OCI-LY3 (cell line): ENCODE measurements at regions not wholly inside any gene's neighbourhood (a gene's known extent, or its start where the extent isn't known, plus 50 kb on each side); places are given as distances from the start of the nearest gene placed in this dataset.
"Not testable (repeated sequence)": the region's sequence is repeated elsewhere in the genome, so short reads cannot be mapped to it uniquely, and the experiment has no call there.

Experiments
- H2AFZ ChIP-seq: fragments of 200-600, 300-600 bp; shearing (Covaris generic); 2 replicates; pipeline ENCODE4 v1.6.0; 2014; ENCODE audit warnings: antibody characterized with exemption, low read depth, low read length
- H3K27ac ChIP-seq: fragments of 200-600, 300-600 bp; sonication (generic); 2 replicates; pipeline ENCODE4 v1.5.1; 2014; ENCODE audit warnings: mild to moderate bottlenecking, low read length, moderate library complexity, mixed read lengths
- H3K27me3 ChIP-seq: fragments of 200-600, 300-600 bp; sonication (generic); 2 replicates; pipeline ENCODE4 v1.6.1; 2014; ENCODE audit warnings: low read depth, low read length, mixed read lengths
- H3K36me3 ChIP-seq: fragments of 200-600, 300-600 bp; sonication (generic); replicated peaks from 2 replicates; pipeline ENCODE3; 2014; ENCODE audit warnings: low read depth, low read length, mixed read lengths
- H3K4me1 ChIP-seq: fragments of 300-600, 200-600 bp; sonication (generic); 2 replicates; pipeline ENCODE4 v1.6.1; 2014; ENCODE audit warnings: low read length, mixed read lengths
- H3K4me2 ChIP-seq: fragments of 200-600, 300-600 bp; sonication (generic); 2 replicates; pipeline ENCODE4 v1.6.1; 2014; ENCODE audit warnings: low read length, mixed read lengths
- H3K4me3 ChIP-seq: fragments of 300-600, 200-600 bp; sonication (generic); 2 replicates; pipeline ENCODE4 v1.5.1; 2014; ENCODE audit warnings: antibody characterized with exemption, mild to moderate bottlenecking, low read length, moderate library complexity
- H3K79me2 ChIP-seq: fragments of 300-600, 200-600 bp; shearing (Covaris generic); 2 replicates; pipeline ENCODE4 v1.6.1; 2014; ENCODE audit warnings: mild to moderate bottlenecking, low read length, mixed read lengths
- H3K9ac ChIP-seq: fragments of 300-600, 200-600 bp; shearing (Covaris generic); 2 replicates; pipeline ENCODE4 v1.6.0; 2014; ENCODE audit warnings: mild to moderate bottlenecking, low read length, moderate library complexity
- H3K9me3 ChIP-seq: fragments of 200-600, 300-600 bp; shearing (Covaris generic); 2 replicates; pipeline ENCODE4 v1.6.1; 2014; ENCODE audit warnings: low read length, mixed read lengths; ENCODE audit not compliant: insufficient read depth
- H4K20me1 ChIP-seq: fragments of 200-600, 300-600 bp; sonication (generic); 2 replicates; pipeline ENCODE4 v1.6.1; 2016; ENCODE audit warnings: low read length, mixed read lengths; ENCODE audit not compliant: insufficient read depth
- CTCF ChIP-seq: fragments of 200-600, 300-600 bp; sonication (generic); IDR thresholded peaks from 2 replicates; pipeline ENCODE4 v1.5.1; 2014; ENCODE audit warnings: antibody characterized with exemption, low read length, low read depth
- EZH2phosphoT487 ChIP-seq: fragments of 200-600 bp; shearing (Covaris generic); IDR thresholded peaks from 2 replicates; pipeline ENCODE4 v1.6.1; 2018; ENCODE audit warnings: antibody characterized with exemption, mixed run types, low read depth

DNA sequence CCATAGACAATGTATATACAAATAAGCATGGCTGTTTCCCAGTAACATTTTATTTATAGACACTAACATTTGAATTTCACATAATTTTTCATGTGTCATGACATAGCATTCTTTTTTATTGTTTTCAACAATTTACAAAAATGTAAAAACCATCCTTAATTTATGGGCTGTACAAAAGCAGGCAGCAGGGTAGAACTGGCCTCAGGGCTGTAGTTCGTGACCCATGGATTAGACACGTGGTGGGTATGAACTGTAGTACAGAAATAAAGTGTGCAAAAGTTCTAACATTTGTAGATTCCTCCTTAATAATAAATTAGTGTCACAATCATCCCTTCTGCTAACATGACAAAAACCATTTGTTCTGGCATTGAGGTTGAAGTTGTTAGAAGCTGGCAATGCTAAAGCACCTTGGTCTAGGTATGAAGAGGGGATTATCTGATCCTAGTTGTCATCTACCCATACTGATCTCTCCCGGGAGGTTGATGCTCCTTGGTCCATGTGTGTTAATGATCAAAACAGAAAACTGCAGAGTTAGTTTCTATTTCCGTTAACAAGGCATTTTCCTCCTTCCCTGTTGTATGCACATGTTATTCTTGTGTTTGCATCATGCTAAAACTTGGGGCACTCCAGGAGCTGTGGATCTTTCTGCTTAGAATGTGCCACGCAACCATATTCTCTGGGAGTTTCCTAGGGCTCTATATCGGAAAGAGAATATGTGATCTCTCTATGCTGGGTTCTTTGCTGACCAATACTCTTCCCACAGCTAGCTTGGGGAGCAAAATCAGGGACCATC is 917.6 kb downstream of the TLE1 start:
- Histone ChIP-seq H4K20me1 (no peaks in the 10 kb centered on the region), H3K4me1 (no peaks in the 10 kb centered on the region), H3K27me3 (no peaks in the 10 kb centered on the region), H3K27ac (no peak overlapping the region), H3K9me3 (no peaks in the 10 kb centered on the region), H3K4me3 (no peak overlapping the region), H3K36me3 (no peaks in the 10 kb centered on the region), H3K9ac (no peak overlapping the region), H2AFZ (no peak overlapping the region), H3K79me2 (no peaks in the 10 kb centered on the region), H3K4me2 (peak overlapping the region; percentile 25; the same call in 1 of the 2 replicates)
- no peak for TF ChIP-seq EZH2phosphoT487

- Histone ChIP-seq H3K4me3 (no peak overlapping the region), H3K4me1 (no peaks in the 10 kb centered on the region), H3K36me3 (no peaks in the 10 kb centered on the region), H4K20me1 (no peaks in the 10 kb centered on the region), H3K79me2 (no peaks in the 10 kb centered on the region), H3K27me3 (no peaks in the 10 kb centered on the region), H3K9me3 (no peaks in the 10 kb centered on the region), H2AFZ (no peak overlapping the region), H3K27ac (no peak overlapping the region), H3K4me2 (no peak overlapping the region), H3K9ac (no peak overlapping the region)
- TF ChIP-seq CTCF (no peak), EZH2phosphoT487 (no peak)
Observed at GRCh38 chr9:80763536-80763935, 925.8 kb downstream of the TLE1 start.

DNA sequence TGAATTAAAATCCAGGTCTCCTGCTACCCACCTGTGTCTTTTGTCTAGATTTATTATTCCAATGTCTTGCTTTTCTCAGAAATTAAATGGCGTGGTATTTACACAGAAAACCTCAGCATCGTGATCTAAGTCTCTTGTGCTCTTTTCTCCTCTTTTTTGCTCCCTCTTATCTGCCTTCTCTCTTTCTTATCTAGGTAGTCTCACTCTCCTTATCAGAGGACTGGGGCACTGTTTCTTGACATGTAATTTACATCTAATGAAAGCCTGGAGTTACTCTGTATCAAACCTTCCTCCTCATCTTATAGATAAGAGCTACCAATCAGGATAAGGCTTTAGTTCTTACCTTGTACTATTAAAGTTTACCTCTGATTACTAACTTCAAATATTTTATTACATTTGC is 933.8 kb downstream of the TLE1 start:
- H3K4me2 ChIP-seq = no peak overlapping the region
- no peak overlapping the region for H3K27ac ChIP-seq
- H2AFZ ChIP-seq = 0 out of 2 replicates have a peak overlapping the region, but pooled peaks have one; percentile 15
- TF ChIP-seq CTCF (no peak), EZH2phosphoT487 (no peak)
- H3K79me2 ChIP-seq = no peaks in the 10 kb centered on the region
- no peak overlapping the region for H3K9ac ChIP-seq
- H3K36me3 ChIP-seq = no peaks in the 10 kb centered on the region
- no peaks in the 10 kb centered on the region for H3K27me3 ChIP-seq
- no peaks in the 10 kb centered on the region for H4K20me1 ChIP-seq
- no peaks in the 10 kb centered on the region for H3K9me3 ChIP-seq
- no peak overlapping the region for H3K4me3 ChIP-seq
- H3K4me1 ChIP-seq = no peaks in the 10 kb centered on the region

- H3K4me2 ChIP-seq, H3K4me3 ChIP-seq, H3K27ac ChIP-seq, H2AFZ ChIP-seq, H3K27me3 ChIP-seq, H3K79me2 ChIP-seq, H3K4me1 ChIP-seq, H3K36me3 ChIP-seq, H3K9me3 ChIP-seq, H4K20me1 ChIP-seq, H3K9ac ChIP-seq: not testable (repeated sequence)
Observed at GRCh38 chr9:80747056-80747455, 942.3 kb downstream of the TLE1 start.

DNA sequence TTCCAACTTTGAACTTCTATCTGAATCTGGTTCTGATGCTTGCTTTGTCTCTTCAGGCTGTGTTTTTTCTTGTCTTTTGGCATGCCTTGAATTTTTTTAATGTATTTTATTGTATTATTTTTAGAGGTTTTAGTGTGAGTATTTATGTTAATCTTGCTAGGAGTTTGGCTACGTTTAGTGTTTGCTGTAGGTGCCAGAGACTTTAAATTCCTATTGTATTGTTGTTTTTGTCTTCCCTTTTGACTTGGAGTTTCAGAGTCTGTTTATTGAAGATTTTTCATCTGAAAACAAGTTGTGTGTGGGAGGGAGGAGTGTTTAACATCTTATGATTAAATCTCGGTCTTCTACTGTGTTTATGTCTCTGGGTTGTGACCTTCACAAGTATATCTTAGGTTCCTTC is 956.8 kb downstream of the TLE1 start:
- Histone ChIP-seq H2AFZ (no peak overlapping the region), H3K27me3 (no peaks in the 10 kb centered on the region), H4K20me1 (no peaks in the 10 kb centered on the region), H3K27ac (no peak overlapping the region), H3K9ac (no peak overlapping the region), H3K4me3 (no peak overlapping the region), H3K36me3 (no peaks in the 10 kb centered on the region), H3K4me1 (no peaks in the 10 kb centered on the region), H3K9me3 (no peaks in the 10 kb centered on the region), H3K79me2 (no peaks in the 10 kb centered on the region), H3K4me2 (no peak overlapping the region)
- no peak for TF ChIP-seq CTCF
- TF ChIP-seq EZH2phosphoT487 = no peak
